GM19452 (cell line): ENCODE measurements at regions not wholly inside any gene's neighbourhood (a gene's known extent, or its start where the extent isn't known, plus 50 kb on each side); places are given as distances from the start of the nearest gene placed in this dataset.

Experiments
- ATAC-seq: cut with Tn5 transposase; IDR thresholded peaks from one replicate; pipeline ENCODE4 v1.9.1; 2021; ENCODE audit not compliant: unreplicated experiment

DNA sequence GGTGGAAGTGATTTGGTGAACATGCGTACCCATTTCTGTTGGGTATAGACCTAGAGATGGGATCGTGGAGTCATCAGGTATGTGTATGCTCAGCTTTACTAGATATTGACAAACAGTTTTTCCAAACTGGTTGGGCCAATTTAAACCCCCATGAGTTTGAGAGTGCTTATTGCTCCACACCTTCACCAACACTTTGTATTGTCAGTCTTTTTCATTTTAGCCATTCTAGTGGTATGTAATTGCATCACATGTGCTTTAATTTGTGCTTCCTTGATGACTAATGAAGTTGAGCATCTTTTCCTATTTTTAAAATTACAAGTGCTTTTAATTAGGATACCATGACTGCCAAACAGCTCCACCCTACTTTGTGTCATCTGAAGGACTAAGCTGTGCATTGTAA, 158.9 kb upstream of the AKIRIN2 start:
- ATAC-seq: no peak

DNA sequence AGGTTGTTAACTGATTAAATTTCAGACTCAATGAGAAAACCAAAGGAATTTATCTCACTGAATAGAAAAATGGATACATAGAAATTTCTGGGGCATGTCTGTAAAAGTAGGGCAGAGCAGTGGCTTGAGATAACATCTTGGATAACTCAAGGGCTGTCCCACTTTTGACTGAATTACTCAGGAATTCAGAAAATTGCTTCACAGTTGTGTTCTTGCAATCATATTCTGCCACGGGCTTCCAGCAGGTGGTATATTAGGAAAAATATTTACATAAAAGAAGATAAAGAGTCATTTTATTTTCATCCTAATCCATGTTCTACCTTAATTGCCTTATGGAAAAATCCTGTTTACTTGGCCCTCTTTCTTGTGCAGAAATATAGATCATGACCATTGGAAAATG, 156.4 kb upstream of the AKIRIN2 start:
- no peak for ATAC-seq

- ATAC-seq: no peak
Observed at GRCh38 chr6:87851674-87852299, 149.8 kb upstream of the AKIRIN2 start.

GRCh38 chr6:87848616-87849015, 146.6 kb upstream of the AKIRIN2 start:
- ATAC-seq: no peak

- no peak for ATAC-seq
Observed at GRCh38 chr6:87847830-87848210, 145.8 kb upstream of the AKIRIN2 start.

GRCh38 chr6:87847135-87847829, 145.2 kb upstream of the AKIRIN2 start:
- no peak for ATAC-seq

DNA sequence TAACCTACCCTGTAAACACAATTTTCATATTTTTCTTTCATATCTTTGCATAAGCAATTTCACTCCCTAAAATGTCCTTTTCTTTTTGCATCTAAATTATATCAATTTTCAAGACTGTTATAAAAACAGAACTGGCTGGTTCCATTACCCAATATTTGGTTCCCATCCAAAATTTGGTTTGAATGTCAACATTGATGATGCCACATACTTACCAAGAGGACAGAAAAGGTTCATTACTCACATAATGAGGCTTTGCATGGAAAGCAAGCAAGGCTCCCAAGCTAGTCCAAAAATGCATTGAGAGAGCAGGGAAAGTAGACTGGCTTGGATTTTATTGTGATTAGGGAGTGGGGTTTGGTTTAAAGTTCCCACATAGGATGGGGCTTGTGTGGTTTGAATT, 144.4 kb upstream of the AKIRIN2 start:
- no peak for ATAC-seq

GRCh38 chr6:87840324-87840723, 138.3 kb upstream of the AKIRIN2 start:
- ATAC-seq: no peak

DNA sequence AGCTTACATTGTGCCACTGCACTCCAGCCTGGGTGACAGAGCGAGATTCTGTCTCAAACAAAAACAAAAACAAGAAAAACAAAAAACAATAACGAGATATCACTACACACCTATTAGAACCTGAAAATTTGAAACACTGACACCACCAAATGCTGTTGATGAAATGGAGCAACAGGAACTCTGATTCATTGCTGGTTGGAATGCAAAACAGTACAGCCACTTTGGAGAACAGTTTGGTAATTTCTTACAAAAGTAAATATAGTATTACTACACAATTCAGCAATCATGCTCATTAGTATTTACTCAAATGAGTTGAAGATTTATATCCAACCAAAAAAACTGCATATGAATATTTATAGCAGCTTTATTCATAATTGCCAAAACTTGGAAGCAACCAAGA, 135.8 kb upstream of the AKIRIN2 start:
- ATAC-seq: no peak

- ATAC-seq: no peak
Observed at GRCh38 chr6:87837444-87837843, 135.4 kb upstream of the AKIRIN2 start.

DNA sequence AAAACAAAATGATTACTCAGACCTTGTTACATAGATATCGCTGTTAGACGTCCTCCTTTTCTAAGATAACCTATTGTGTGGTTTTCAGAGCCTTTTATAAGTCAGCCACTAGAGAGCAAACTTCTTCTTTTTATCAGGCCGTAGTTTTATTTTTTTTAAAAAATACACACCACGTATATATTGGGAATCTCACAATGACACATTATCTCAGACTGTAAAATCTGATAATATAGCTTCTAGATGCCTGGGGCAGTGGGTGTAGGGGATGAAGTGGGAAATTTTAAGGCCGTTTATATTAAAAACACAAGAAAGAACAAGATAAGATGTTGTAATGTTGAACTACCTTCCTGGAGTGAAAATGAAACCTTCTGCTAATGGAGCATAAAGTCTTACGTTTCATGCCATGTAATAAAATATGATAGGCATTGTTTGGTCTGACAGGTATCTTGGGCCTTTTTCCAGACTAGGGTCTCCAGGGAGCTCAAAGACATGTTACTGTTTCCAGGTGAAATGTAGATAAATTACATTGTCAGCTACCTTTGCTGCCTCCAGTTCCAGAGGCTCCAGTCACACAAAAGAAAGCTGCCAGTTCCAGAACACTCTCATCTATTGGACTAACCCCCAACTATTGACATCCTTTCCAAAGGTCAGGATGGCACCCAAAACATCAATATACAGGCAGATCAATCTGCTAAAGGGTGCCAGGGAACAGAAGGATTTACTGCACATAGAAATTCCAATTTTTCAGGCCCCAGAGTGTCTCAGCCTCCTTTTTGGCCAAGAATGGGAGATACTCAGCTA, 130.2 kb upstream of the AKIRIN2 start:
- peak; percentile 77 for ATAC-seq

GRCh38 chr6:87830907-87831306, 128.9 kb upstream of the AKIRIN2 start:
- no peak for ATAC-seq

DNA sequence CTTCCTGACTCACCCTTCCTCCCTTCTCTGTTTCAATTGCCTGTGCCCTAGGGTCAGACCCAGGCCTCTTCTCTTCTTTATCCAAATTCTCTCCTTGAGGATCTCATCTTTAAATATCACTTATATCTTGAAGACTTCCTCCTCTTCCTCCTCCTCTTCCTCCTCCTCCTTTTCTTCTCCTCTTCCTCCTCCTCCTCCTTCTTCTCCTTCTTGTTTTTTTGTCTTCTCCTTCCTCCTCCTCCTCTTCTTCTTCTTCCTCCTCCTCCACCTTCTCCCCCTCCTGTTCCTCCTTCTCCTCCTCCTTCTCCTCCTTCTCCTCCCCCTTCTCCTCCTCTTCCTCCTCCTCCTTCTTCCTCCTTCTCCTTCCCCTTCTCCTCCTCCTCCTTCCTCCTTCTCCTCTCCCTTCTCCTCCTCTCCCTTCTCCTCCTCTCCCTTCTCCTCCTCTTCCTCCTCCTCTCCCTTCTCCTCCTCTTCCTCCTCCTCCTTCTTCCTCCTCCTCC, 127.6 kb upstream of the AKIRIN2 start:
- no peak for ATAC-seq

DNA sequence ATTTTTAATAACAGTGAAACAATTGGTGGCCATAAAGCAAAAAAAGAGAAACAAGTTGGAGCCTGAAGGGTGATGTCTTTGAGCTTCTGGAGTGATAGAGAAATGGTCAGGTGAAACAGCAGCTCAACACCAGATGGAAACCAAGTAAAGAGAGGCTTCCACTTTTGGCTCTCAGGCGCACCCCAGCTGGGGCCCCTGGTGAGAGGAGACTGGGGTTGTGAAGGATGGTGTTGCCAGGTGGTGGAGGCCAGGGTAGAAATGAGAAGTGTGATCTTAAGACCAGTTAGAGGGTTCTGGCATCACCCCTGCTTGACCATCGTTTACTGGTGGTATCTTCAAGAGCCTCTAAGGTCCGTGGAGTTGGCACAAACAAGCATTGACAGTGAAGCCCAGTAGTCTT, 126.0 kb upstream of the AKIRIN2 start:
- no peak for ATAC-seq

DNA sequence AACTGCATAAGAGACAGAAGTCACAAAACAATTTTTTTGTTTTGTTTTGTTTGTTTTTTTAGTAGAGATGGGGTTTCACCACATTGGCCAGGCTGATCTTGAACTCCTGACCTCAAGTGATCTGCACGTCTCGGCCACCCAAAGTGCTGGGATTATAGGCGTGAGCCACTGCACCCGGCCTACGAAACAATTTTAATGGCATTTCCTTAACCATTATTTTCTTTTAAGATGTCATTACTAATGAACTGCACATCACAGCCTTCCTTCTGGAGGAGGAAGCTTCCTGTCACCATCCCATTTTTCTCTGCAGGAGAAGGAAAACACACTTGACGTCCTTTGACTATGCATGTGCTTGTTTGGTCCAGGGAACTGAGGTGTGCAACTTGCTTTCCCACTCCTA, 125.3 kb upstream of the AKIRIN2 start:
- ATAC-seq: no peak

GRCh38 chr6:87826424-87826823, 124.4 kb upstream of the AKIRIN2 start:
- no peak for ATAC-seq

DNA sequence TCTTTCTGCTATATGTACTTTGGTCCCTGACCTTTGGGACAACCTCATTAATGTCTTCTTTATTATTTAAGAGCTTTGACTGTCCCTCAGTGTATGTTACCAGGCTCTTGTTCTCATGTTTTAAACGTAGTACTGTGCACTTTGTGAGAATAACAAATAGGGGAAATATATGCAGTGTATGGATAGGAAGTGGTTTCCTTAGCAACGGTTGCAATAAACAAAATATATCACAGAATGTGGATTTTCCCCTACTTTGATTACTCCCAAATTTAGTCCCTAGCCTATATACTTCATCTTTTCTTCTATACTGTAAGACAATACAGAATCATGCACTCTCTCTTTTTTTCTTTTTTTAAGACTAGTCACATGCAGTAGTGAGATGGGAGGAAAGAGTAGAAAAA, 123.8 kb upstream of the AKIRIN2 start:
- no peak for ATAC-seq

- no peak for ATAC-seq
Observed at GRCh38 chr6:87824958-87825491, 123.0 kb upstream of the AKIRIN2 start.

GRCh38 chr6:87822011-87822410, 120.0 kb upstream of the AKIRIN2 start:
- ATAC-seq: no peak

- ATAC-seq: no peak
Observed at GRCh38 chr6:87820343-87820984, 118.4 kb upstream of the AKIRIN2 start.

DNA sequence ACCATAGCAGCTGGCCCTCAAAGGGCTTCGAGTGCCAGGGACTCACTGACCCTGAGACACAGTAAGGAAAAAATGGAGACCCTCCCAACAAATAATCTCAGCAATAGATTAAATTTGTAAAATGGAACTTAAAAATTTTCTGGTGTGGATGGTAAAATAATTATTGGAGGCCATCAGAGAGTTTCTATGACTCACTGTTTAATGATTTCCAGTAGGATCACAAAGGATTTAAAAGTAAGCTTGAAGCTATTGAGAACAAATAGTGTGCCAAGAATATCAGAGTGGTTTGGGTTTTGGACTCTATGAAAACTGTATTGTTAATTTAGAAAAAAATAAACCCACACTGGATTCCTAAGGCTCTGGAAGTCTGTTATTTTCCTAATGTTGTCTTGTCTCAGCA, 115.2 kb upstream of the AKIRIN2 start:
- no peak for ATAC-seq
